HEK293T (cell line): ENCODE measurements at regions not wholly inside any gene's neighbourhood (a gene's known extent, or its start where the extent isn't known, plus 50 kb on each side); places are given as distances from the start of the nearest gene placed in this dataset.

Experiments used
- ARNT ChIP-seq: fragments of 450-650 bp; IDR thresholded peaks from 2 replicates; pipeline ENCODE4 v1.6.1; 2017; ENCODE audit warnings: mild to moderate bottlenecking
- ELF4 ChIP-seq: fragments of 450-650 bp; IDR thresholded peaks from 2 replicates; pipeline ENCODE4 v1.6.1; 2017; ENCODE audit warnings: antibody characterized with exemption
- FOXA1 ChIP-seq: fragments of 450-650 bp; IDR thresholded peaks from 2 replicates; pipeline ENCODE4 v1.6.1; 2016; ENCODE audit warnings: mild to moderate bottlenecking
- FOXM1 ChIP-seq: fragments of 450-650 bp; IDR thresholded peaks from 2 replicates; pipeline ENCODE4 v1.6.1; 2017; ENCODE audit warnings: mild to moderate bottlenecking, borderline replicate concordance
- HDGF ChIP-seq: fragments of 450-650 bp; IDR thresholded peaks from 2 replicates; pipeline ENCODE4 v1.6.1; 2017; ENCODE audit warnings: antibody characterized with exemption, borderline replicate concordance
- LEF1 ChIP-seq: fragments of 450-650 bp; IDR thresholded peaks from 2 replicates; pipeline ENCODE4 v1.6.1; 2017; ENCODE audit warnings: mild to moderate bottlenecking, borderline replicate concordance
- NFRKB ChIP-seq: fragments of 450-650 bp; IDR thresholded peaks from 2 replicates; pipeline ENCODE4 v1.6.1; 2016; ENCODE audit warnings: mild to moderate bottlenecking, moderate library complexity
- SP1 ChIP-seq: fragments of 450-650 bp; IDR thresholded peaks from 2 replicates; pipeline ENCODE4 v1.6.1; 2017
- TARDBP ChIP-seq: fragments of 450-650 bp; IDR thresholded peaks from 2 replicates; pipeline ENCODE4 v1.6.1; 2016
- ZNF384 ChIP-seq: fragments of 450-650 bp; IDR thresholded peaks from 2 replicates; pipeline ENCODE4 v1.6.1; 2016
- TF ChIP-seq, protein P1 (sequence below): fragments of 450-650 bp; IDR thresholded peaks from 2 replicates; pipeline ENCODE4 v1.6.1; 2016

- no peak for TF ChIP-seq HDGF
- TF ChIP-seq, protein P1, sequence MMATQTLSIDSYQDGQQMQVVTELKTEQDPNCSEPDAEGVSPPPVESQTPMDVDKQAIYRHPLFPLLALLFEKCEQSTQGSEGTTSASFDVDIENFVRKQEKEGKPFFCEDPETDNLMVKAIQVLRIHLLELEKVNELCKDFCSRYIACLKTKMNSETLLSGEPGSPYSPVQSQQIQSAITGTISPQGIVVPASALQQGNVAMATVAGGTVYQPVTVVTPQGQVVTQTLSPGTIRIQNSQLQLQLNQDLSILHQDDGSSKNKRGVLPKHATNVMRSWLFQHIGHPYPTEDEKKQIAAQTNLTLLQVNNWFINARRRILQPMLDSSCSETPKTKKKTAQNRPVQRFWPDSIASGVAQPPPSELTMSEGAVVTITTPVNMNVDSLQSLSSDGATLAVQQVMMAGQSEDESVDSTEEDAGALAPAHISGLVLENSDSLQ = no peak
- no peak for TF ChIP-seq ARNT
- TF ChIP-seq LEF1 = no peak
- TF ChIP-seq ELF4 = no peak
- TF ChIP-seq NFRKB = no peak
- no peak for TF ChIP-seq FOXA1
- TF ChIP-seq ZNF384 = no peak
- no peak for TF ChIP-seq FOXM1
- no peak for TF ChIP-seq TARDBP
- TF ChIP-seq SP1 = no peak
These were observed 1026.6 kb upstream of the TMEM132C start for GRCh38 chr12:127240249-127240929.
